Smooth muscle cell (in vitro differentiated cells): ENCODE measurements at regions not wholly inside any gene's neighbourhood (a gene's known extent, or its start where the extent isn't known, plus 50 kb on each side); places are given as distances from the start of the nearest gene placed in this dataset.

Experiments used
- DNase-seq: peaks from one replicate; lab custom pipeline; 2025; ENCODE audit not compliant: unreplicated experiment; lab: John Stamatoyannopoulos, UW
- H2AFZ ChIP-seq: fragments of 200-600 bp; sonication (generic); 2 replicates; pipeline ENCODE4 v1.6.0; 2016; ENCODE audit warnings: antibody characterized with exemption, low read depth, mild to moderate bottlenecking
- H3F3A ChIP-seq: fragments of 200-600 bp; sonication (generic); 2 replicates; pipeline ENCODE4 v1.6.0; 2017; ENCODE audit warnings: antibody characterized with exemption, low read depth
- H3K27ac ChIP-seq: fragments of 200-600 bp; sonication (generic); 2 replicates; pipeline ENCODE4 v1.5.1; 2016; ENCODE audit warnings: low read depth, mild to moderate bottlenecking
- H3K27me3 ChIP-seq: fragments of 200-600 bp; sonication (generic); 2 replicates; pipeline ENCODE4 v1.6.1; 2016; ENCODE audit warnings: low read depth, mild to moderate bottlenecking
- H3K36me3 ChIP-seq: fragments of 200-600 bp; sonication (generic); 2 replicates; pipeline ENCODE4 v1.5.1; 2016; ENCODE audit warnings: low read depth
- H3K4me1 ChIP-seq: fragments of 200-600 bp; sonication (generic); 2 replicates; pipeline ENCODE4 v1.5.1; 2016; ENCODE audit warnings: low read depth
- H3K4me2 ChIP-seq: fragments of 200-600 bp; sonication (generic); 2 replicates; pipeline ENCODE4 v1.6.0; 2016; ENCODE audit warnings: mild to moderate bottlenecking
- H3K4me3 ChIP-seq: fragments of 200-600 bp; sonication (generic); 2 replicates; pipeline ENCODE4 v1.5.1; 2016; ENCODE audit warnings: mild to moderate bottlenecking
- H3K79me2 ChIP-seq: fragments of 200-600 bp; sonication (generic); 2 replicates; pipeline ENCODE4 v1.6.0; 2016; ENCODE audit warnings: low read depth, mild to moderate bottlenecking
- H3K9ac ChIP-seq: fragments of 200-600 bp; sonication (generic); 2 replicates; pipeline ENCODE4 v1.6.0; 2016; ENCODE audit warnings: low read depth
- H3K9me3 ChIP-seq: fragments of 200-600 bp; sonication (generic); replicated peaks from 2 replicates; pipeline ENCODE4 v1.5.1; 2016; ENCODE audit warnings: low read depth
- H4K20me1 ChIP-seq: fragments of 200-600 bp; sonication (generic); 2 replicates; pipeline ENCODE4 v1.6.0; 2016; ENCODE audit warnings: low read depth
- WGBS: methylation state at CpG from one replicate; pipeline ENCODE4 v1.1.7; 2016; ENCODE audit warnings: low lambda C conversion rate; 5-methylcytosine and 5-hydroxymethylcytosine counted together
- TF ChIP-seq, protein P1 (sequence below): fragments of 200-600 bp; sonication (generic); IDR thresholded peaks from 2 replicates; pipeline ENCODE4 v1.5.1; 2017; ENCODE audit warnings: borderline replicate concordance, mild to moderate bottlenecking, antibody characterized with exemption; ENCODE audit not compliant: insufficient read depth, poor library complexity, severe bottlenecking

GRCh38 chr19:30651691-30652090, 279.5 kb downstream of the ZNF536 start:
- no peak overlapping the region for H3K27ac ChIP-seq
- no peaks in the 10 kb centered on the region for H3K9me3 ChIP-seq
- H2AFZ ChIP-seq, result no peak overlapping the region
- H3K4me3 ChIP-seq, result no peak overlapping the region
- no peaks in the 10 kb centered on the region for H4K20me1 ChIP-seq
- no peak overlapping the region for H3K9ac ChIP-seq
- WGBS, result 96% methylated on average over 2 of the region's 2 CpGs
- peaks cover 49% of the 10 kb centered on the region for H3K27me3 ChIP-seq
- no peaks in the 10 kb centered on the region for H3K36me3 ChIP-seq
- TF ChIP-seq, protein P1, sequence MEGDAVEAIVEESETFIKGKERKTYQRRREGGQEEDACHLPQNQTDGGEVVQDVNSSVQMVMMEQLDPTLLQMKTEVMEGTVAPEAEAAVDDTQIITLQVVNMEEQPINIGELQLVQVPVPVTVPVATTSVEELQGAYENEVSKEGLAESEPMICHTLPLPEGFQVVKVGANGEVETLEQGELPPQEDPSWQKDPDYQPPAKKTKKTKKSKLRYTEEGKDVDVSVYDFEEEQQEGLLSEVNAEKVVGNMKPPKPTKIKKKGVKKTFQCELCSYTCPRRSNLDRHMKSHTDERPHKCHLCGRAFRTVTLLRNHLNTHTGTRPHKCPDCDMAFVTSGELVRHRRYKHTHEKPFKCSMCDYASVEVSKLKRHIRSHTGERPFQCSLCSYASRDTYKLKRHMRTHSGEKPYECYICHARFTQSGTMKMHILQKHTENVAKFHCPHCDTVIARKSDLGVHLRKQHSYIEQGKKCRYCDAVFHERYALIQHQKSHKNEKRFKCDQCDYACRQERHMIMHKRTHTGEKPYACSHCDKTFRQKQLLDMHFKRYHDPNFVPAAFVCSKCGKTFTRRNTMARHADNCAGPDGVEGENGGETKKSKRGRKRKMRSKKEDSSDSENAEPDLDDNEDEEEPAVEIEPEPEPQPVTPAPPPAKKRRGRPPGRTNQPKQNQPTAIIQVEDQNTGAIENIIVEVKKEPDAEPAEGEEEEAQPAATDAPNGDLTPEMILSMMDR, result no peak
- no peak overlapping the region for H3K4me2 ChIP-seq
- H3F3A ChIP-seq, result no peaks in the 10 kb centered on the region
- peaks cover 11% of the 10 kb centered on the region for H3K4me1 ChIP-seq
- DNase-seq, result no peak
- no peaks in the 10 kb centered on the region for H3K79me2 ChIP-seq

GRCh38 chr19:30651066-30651465, 278.9 kb downstream of the ZNF536 start:
- TF ChIP-seq, protein P1, result no peak
- Histone ChIP-seq H3K4me1 (peaks cover 11% of the 10 kb centered on the region), H3F3A (no peaks in the 10 kb centered on the region), H2AFZ (no peak overlapping the region), H3K9me3 (no peaks in the 10 kb centered on the region), H4K20me1 (no peaks in the 10 kb centered on the region), H3K27ac (no peak overlapping the region), H3K4me2 (no peak overlapping the region), H3K27me3 (peaks cover 49% of the 10 kb centered on the region), H3K9ac (no peak overlapping the region), H3K79me2 (no peaks in the 10 kb centered on the region), H3K36me3 (no peaks in the 10 kb centered on the region), H3K4me3 (no peak overlapping the region)
- 85% methylated on average over 10 of the region's 10 CpGs for WGBS
- no peak for DNase-seq

DNA sequence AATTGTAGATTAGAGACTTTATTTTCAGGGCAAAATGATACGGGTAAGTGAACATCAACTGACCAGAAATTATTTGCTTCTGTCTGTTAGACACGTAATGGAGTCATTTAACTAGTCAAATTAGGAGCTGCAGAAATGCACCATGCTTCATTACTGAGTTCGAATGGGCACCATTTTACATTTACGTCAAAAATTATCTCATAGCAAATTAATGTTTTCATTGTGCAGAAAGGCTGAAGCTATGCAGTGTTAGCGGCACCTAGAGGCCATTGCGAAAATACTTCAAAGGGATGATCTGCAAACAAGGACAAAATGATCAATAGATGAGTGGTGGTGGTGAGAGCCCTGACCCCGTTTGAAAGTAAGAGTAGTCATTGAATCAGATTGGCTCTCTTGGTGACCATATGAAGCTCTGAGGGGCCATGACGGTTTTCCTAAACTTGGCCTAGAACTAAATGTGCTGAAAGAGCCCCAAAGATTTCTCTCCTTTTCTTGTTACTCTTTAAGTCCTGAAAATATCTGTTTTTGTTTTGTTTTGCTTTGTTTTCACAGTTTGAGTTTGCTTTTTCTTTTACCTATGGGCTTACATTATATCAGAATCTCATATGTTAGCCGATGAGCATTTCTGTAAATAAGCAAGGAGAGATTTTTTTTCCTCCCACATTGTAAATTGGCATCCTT, 277.9 kb downstream of the ZNF536 start:
- H3K79me2 ChIP-seq, result no peaks in the 10 kb centered on the region
- H2AFZ ChIP-seq, result no peak overlapping the region
- no peaks in the 10 kb centered on the region for H4K20me1 ChIP-seq
- no peaks in the 10 kb centered on the region for H3K9me3 ChIP-seq
- TF ChIP-seq, protein P1, result peak; percentile 86
- no peaks in the 10 kb centered on the region for H3F3A ChIP-seq
- H3K36me3 ChIP-seq, result no peaks in the 10 kb centered on the region
- H3K27me3 ChIP-seq, result peaks cover 40% of the 10 kb centered on the region
- H3K4me3 ChIP-seq, result no peak overlapping the region
- H3K9ac ChIP-seq, result no peak overlapping the region
- H3K4me2 ChIP-seq, result peak overlapping the region; percentile 53
- H3K4me1 ChIP-seq, result peaks cover 11% of the 10 kb centered on the region
- DNase-seq, result no peak
- no peak overlapping the region for H3K27ac ChIP-seq
- WGBS, result 21% methylated on average over 9 of the region's 9 CpGs
